PC-9 (cell line): ENCODE measurements at regions not wholly inside any gene's neighbourhood (a gene's known extent, or its start where the extent isn't known, plus 50 kb on each side); places are given as distances from the start of the nearest gene placed in this dataset.

Source experiments
- EZH2 ChIP-seq: fragments of 200-600 bp; sonication (generic); IDR thresholded peaks from 2 replicates; pipeline ENCODE4 v1.8.0; 2017; ENCODE audit warnings: antibody characterized with exemption, low read depth
- TF ChIP-seq, protein P1 (sequence below): fragments of 200-600 bp; sonication (generic); conservative IDR thresholded peaks from 2 replicates; pipeline ENCODE4 v1.6.1; 2017; ENCODE audit warnings: mixed run types, antibody characterized with exemption, mild to moderate bottlenecking, moderate library complexity

- TF ChIP-seq, protein P1, sequence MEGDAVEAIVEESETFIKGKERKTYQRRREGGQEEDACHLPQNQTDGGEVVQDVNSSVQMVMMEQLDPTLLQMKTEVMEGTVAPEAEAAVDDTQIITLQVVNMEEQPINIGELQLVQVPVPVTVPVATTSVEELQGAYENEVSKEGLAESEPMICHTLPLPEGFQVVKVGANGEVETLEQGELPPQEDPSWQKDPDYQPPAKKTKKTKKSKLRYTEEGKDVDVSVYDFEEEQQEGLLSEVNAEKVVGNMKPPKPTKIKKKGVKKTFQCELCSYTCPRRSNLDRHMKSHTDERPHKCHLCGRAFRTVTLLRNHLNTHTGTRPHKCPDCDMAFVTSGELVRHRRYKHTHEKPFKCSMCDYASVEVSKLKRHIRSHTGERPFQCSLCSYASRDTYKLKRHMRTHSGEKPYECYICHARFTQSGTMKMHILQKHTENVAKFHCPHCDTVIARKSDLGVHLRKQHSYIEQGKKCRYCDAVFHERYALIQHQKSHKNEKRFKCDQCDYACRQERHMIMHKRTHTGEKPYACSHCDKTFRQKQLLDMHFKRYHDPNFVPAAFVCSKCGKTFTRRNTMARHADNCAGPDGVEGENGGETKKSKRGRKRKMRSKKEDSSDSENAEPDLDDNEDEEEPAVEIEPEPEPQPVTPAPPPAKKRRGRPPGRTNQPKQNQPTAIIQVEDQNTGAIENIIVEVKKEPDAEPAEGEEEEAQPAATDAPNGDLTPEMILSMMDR = no peak
- TF ChIP-seq EZH2 = no peak
Observed at GRCh38 chr7:89857767-89858166, 296.5 kb upstream of the STEAP1 start.
